ENCODE measurements at regions not wholly inside any gene's neighbourhood (a gene's known extent, or its start where the extent isn't known, plus 50 kb on each side); places are given as distances from the start of the nearest gene placed in this dataset.
A peak's percentile ranks its signal among the peaks of the same experiment; 100 is the strongest.

DNA sequence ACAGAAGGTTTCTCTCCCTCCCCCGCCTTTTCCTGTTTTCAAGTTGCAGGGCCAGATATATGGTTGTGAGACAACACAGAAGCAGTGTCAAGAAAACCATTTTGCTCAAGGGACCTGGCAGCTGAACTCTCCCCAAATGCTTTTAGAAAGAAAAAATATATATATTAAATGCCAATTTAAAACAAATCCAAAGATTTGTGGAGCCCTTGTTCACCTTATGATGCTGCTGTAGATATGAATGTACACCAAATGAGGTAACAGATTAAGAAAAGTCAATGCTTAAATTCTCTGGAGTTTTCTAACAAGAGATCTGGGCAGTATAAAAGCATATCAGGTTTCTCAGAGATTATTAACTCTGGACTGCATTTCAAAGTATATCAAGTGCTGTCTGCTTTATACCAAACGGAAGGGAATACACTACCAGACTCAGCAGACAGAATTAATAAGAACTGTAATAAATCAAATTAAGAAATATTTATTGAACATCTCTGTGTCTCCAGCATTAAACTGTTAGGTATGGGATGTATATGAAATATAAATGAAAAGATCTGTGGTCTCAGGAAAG lies 357.5 kb downstream of the HDGFL1 start:
- FAIRE-seq = no peak
- no peak for DNase-seq (ENCODE audit: low spot score)

- DNase-seq (ENCODE audit: low spot score) = no peak
- no peak for FAIRE-seq
Observed at GRCh38 chr6:22928775-22929174, 359.4 kb downstream of the HDGFL1 start.

DNA sequence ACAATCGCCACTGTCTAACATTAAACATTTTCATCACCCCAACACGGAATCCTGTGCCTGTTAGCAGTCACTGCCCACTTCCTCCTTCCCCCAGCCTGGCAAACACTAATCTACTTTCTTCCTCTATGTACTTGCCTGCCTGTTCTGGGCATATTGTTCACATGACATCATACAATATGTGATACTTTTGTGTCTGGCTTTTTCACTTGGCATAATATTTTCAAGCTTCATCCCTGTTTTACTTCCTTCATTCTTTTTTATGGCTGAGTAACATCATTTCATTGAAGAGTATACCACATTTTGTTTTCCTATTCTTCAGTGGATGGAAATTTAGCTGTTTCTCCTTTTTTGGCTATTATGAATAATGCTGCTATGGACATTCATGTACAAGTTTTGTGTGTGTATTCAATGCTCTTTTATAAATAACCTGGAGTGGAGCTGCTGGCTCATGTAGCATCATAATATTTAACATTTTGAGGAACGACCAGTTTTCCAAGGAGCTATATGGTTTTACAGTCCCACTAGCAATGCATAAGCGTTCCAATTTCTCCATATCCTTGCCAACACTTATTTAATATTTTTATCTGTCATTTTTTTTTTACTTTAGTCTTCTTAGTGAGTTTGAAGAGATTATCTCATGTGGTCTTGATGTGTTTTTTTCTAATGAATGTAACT lies 360.1 kb downstream of the HDGFL1 start:
- FAIRE-seq (no peak), DNase-seq (ENCODE audit: low spot score) (no peak)

- FAIRE-seq = no peak
Observed at GRCh38 chr6:22940581-22941290, 371.4 kb downstream of the HDGFL1 start.

DNA sequence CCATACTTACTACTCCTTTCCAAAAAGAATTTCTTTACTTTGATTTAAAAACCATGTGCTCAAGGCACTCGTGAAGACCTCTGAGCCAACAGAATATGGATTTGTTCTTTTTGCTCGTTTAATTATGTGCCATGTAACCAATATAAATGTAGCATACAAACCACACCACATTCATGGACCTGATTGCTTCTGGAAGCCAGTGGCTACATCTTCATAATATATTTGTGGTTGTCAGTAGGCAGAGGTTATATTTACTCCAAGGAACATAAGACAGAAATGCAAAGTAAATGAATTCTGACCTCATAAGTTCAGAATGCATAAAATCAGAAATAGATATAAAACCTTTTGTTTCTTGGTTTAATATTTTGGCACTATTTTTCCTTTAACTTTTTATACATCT lies 373.0 kb downstream of the HDGFL1 start:
- no peak for FAIRE-seq
- no peak for DNase-seq (ENCODE audit: low spot score)

More at GRCh38 chr6:22940581-22941290, 371.4 kb downstream of the HDGFL1 start:
- no peak for DNase-seq (ENCODE audit: low spot score)

- FAIRE-seq = no peak
Observed at GRCh38 chr6:22943327-22943726, 374.0 kb downstream of the HDGFL1 start.

DNA sequence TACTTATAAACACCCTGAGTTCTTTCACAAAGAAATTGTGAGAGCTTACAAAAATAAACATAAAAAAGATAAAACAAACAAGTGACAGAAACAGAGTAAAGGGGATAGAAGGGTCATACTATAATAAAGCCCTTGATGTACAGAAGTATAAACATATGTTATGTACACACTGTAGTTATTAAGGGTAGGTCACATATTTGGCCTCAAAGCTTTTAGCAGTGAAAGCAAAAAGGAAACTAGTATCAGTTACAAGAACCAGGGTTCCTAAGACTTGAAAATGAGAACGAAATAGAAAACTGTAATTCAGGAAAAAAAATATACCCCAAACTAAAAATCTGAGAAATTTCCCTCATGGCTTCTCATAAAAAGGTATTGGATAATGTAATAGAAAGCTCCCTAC lies 380.6 kb downstream of the HDGFL1 start:
- no peak for DNase-seq (ENCODE audit: low spot score)
- FAIRE-seq = no peak

More at GRCh38 chr6:22943327-22943726, 374.0 kb downstream of the HDGFL1 start:
- no peak for DNase-seq (ENCODE audit: low spot score)

- no peak for DNase-seq (ENCODE audit: low spot score)
- FAIRE-seq = no peak
Observed at GRCh38 chr6:22952097-22952496, 382.7 kb downstream of the HDGFL1 start.

- DNase-seq (ENCODE audit: low spot score) (peak; percentile 9), FAIRE-seq (no peak)
Observed at GRCh38 chr6:22954749-22955385, 385.5 kb downstream of the HDGFL1 start.

GRCh38 chr6:22956029-22956681 lies 386.8 kb downstream of the HDGFL1 start:
- DNase-seq (ENCODE audit: low spot score) (no peak), FAIRE-seq (no peak)

GRCh38 chr6:22958677-22959076 lies 389.3 kb downstream of the HDGFL1 start:
- DNase-seq (ENCODE audit: low spot score) (no peak), FAIRE-seq (no peak)

DNA sequence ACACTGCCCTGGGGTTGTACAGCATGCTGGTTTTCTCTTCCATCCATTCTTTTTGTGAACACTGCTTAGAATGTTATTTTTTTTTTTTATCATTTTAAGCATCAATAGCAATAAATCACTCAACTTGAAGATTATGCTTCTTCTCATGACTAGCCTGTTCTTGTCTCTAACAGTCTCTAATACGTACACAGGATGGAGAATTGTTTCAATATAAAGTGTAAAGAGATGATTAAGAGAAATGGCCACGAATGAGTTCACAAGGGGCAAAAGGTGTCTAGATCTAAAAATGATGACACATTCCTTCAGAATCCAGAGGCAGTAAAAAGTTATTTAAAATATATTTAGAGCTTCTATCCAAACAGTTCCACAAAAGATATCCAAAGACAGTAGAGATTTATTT lies 390.2 kb downstream of the HDGFL1 start:
- DNase-seq (ENCODE audit: low spot score) (no peak), FAIRE-seq (no peak)

DNA sequence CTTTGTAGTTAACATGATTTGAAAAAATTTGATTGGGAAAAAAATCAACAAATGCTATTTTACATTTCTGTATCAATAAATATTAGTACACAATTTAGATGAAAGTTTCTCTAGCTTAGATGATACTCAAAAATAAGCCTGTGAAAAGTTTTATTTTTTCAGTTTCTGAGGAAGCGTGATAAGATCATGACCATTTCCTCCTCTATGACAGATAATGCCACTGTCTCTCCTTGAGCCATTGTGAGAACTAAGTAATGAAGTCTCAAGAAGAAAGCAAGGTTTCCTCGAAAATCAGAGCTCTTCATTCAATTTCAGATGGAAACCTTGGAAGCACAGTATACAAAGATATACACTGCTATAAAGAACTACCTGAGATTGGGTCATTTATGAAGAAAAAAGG lies 395.0 kb downstream of the HDGFL1 start:
- no peak for DNase-seq (ENCODE audit: low spot score)
- no peak for FAIRE-seq

DNA sequence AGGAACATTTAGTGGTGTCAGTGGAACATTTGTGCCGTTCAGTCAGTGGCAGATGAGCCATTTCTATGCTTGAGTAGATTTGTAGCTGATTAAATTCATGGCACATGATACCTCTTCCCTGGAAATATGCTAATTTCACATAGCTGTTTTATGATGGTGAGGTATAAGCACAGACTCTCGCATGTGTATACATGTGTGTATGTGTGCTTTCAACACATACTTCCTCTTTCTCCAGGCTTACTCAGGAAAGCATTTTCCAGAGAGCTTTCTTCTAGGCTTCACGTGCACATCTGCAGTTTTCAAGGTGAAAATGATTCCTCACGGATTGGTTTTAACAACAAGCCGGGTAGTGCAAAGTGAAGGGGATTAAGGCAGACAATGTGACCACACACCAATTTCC lies 396.5 kb downstream of the HDGFL1 start:
- FAIRE-seq = no peak
- no peak for DNase-seq (ENCODE audit: low spot score)

- DNase-seq (ENCODE audit: low spot score) = no peak
Observed at GRCh38 chr6:22966691-22967422, 397.5 kb downstream of the HDGFL1 start.

GRCh38 chr6:22970004-22970403 lies 400.6 kb downstream of the HDGFL1 start:
- DNase-seq (ENCODE audit: low spot score) (no peak), FAIRE-seq (no peak)

More at GRCh38 chr6:22966691-22967422, 397.5 kb downstream of the HDGFL1 start:
- no peak for FAIRE-seq

GRCh38 chr6:22972771-22973170 lies 403.4 kb downstream of the HDGFL1 start:
- DNase-seq (ENCODE audit: low spot score) (no peak), FAIRE-seq (no peak)

DNA sequence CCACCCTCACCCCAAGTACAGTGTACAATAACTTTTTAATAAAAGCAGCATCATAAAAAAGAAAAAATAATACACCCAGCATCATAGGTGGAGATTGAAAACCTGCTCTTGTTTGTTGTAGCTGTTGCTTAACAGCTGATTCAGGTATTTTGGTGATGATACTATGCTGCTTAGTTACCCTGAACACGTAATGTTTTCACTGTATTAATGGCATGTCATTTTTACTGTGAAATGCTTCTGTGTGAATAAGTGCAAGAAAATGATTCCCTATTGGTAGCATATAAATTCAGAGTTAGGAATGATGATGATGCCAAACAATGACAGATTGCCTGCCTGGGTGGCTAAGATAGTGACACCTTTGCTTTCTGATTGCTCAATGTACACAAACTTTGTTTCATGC lies 405.7 kb downstream of the HDGFL1 start:
- FAIRE-seq = no peak
- DNase-seq (ENCODE audit: low spot score) = no peak

GRCh38 chr6:22980446-22980845 lies 411.1 kb downstream of the HDGFL1 start:
- no peak for FAIRE-seq
- peak; percentile 5 for DNase-seq (ENCODE audit: low spot score)

DNA sequence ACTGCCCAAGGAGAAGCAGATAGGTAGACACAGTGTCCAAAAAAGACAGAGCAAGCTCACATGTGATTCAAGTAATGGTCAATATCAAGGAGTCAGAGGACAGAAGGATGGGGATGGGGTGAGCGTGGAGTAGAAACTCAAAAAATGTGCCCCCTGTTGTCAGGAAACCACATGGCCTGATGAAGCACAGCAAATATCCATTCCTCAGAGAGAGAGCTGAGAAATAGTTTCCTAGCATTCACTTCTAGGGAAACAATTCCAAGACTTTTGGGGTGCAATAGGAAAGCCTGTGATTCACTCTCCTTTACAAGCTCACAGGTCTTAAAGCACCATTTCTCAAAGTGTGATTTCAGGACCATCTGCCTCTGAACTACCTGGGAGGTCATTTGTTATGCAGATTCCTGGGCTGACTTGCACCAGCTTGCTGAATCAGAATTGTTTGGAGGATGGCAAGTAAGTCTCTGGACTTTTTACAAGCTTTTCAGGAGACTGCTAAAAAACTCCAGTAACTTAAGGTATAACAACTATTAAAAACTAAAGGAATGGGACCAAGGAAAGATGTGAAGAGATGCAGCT lies 432.8 kb downstream of the HDGFL1 start:
- FAIRE-seq = no peak
- DNase-seq (ENCODE audit: low spot score) = no peak
